SW480 (cell line): ENCODE measurements at regions not wholly inside any gene's neighbourhood (a gene's known extent, or its start where the extent isn't known, plus 50 kb on each side); places are given as distances from the start of the nearest gene placed in this dataset.
A peak's percentile ranks its signal among the peaks of the same experiment; 100 is the strongest.
"Not testable (repeated sequence)": the region's sequence is repeated elsewhere in the genome, so short reads cannot be mapped to it uniquely, and the experiment has no call there.

Experiments
- DNase-seq: peaks from one replicate; pipeline ENCODE4 v3.0.0-alpha.2; 2016; ENCODE audit warnings: low spot score

- no peak for DNase-seq
Measured at GRCh38 chr4:72876946-72877345, 192.6 kb downstream of the COX18 start.

DNA sequence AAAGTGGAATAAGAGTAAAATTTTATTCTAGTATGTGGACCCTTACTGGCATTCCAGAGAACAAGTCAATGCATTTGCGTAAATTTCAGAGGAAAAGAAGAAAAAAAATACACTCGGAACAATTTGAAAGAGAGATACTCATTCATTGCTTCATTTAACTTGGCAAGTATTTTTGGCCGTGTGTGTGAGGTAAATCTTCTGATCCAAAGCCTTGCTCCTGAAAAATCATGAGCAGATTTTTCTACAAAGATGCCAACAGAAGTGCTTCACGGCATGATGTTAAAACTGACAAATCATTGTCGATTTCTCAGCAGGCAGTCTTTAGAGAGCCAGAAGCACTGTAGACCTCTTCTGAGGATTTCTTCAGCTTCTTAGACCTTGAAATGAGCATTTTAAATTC, 194.0 kb downstream of the COX18 start:
- DNase-seq = no peak

GRCh38 chr4:72875138-72875537, 194.4 kb downstream of the COX18 start:
- DNase-seq = no peak

- DNase-seq = no peak
Measured at GRCh38 chr4:72864898-72865297, 204.6 kb downstream of the COX18 start.

DNA sequence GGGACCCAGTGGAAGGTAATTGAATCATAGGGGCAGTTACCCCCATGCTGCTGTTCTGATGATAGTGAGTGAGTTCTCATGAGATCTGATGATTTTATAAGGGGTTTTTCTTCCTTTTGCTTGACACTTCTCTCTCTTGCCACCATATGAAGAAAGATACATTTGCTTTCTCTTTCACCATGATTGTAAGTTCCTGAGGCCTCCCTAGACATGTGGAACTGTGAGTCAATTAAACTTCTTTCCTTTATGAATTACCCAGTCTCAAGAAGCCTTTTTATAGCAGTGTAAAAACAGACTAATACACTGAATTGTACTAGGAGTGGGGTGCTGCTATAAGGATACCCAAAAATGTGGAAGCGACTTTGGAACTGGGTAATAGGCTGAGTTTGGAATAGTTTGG, 205.2 kb downstream of the COX18 start:
- DNase-seq = not testable (repeated sequence)

- DNase-seq = no peak
Measured at GRCh38 chr4:72860766-72861165, 208.8 kb downstream of the COX18 start.

DNA sequence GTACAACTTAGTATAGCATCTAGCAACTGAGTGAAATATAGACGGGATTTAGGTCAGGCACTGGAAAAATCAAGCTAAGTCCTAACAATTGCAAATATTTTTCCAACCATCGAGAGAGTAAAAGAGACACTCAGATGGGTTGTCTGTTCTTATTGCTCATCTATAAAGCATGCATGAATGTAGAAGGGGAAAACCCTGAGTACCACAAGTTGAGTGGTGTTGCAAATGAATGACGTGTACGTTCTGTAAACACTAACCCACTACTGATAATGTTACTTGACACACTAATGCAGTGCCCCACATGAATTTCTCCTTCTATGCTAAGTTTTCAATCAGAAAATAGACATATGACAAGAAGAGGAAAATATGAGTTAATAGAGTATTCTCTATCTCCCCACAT, 211.2 kb downstream of the COX18 start:
- DNase-seq = no peak

- no peak for DNase-seq
Measured at GRCh38 chr4:72857787-72858186, 211.7 kb downstream of the COX18 start.

GRCh38 chr4:72857216-72857615, 212.3 kb downstream of the COX18 start:
- DNase-seq = no peak

GRCh38 chr4:72846280-72847111, 223.0 kb downstream of the COX18 start:
- peak; percentile 8 for DNase-seq

GRCh38 chr4:72843466-72843865, 226.1 kb downstream of the COX18 start:
- no peak for DNase-seq

DNA sequence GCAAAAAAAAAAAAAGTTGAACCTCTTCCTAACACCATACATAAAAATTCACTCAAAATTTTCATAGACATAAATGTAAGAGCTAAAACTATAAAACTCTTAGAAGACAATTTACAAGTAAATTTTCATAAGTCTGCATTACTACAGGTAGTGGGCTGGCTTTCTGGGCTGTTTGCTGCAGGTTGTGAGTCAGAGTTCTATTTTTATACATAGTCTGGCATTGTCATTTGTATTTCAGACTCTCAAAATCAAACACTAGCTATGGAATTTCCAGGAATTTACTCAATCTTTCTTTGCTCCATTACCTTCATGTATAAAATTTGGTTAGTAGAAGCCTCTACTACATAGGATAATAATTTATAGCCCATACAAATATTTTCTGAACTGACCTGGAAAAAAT, 227.2 kb downstream of the COX18 start:
- no peak for DNase-seq

DNA sequence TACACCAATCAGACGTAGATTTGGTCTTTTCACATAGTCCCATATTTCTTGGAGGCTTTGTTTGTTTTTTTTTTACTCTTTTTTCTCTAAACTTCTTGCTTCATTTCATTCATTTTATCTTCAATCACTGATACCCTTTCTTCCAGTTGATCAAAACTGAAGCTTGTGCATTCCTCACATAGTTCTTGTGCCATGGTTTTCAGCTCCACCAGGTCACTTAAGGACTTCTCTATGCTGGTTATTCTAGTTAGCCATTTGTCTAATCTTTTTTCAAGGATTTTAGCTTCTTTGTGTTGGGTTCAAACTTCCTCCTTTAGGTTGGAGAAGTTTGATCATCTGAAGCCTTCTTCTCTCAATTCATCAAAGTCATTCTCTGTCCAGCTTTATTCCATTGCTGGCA, 229.3 kb downstream of the COX18 start:
- not testable (repeated sequence) for DNase-seq

GRCh38 chr4:72828864-72829263, 240.7 kb downstream of the COX18 start:
- DNase-seq = no peak

DNA sequence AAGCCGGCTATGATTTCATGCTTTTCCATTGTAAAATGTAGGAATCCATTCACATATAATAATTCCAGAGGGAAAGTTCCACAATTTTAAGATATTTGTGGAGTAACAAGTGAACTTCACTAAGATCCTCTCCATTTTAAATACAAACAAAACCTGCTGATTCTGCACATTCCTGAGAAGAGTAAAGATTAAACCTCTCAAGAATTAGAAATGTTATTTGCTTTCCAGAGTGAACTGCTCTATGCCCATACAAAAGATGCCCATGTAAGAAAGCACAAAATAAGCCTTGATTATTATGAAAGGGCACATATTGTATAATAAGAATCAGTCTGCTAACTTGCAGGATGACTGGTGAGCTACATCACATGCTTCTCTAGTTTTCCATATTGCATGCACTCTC, 241.5 kb downstream of the COX18 start:
- DNase-seq = no peak

- DNase-seq = no peak
Measured at GRCh38 chr4:72820107-72820506, 249.4 kb downstream of the COX18 start.

GRCh38 chr4:72817012-72817411, 248.0 kb upstream of the ADAMTS3 start:
- no peak for DNase-seq

DNA sequence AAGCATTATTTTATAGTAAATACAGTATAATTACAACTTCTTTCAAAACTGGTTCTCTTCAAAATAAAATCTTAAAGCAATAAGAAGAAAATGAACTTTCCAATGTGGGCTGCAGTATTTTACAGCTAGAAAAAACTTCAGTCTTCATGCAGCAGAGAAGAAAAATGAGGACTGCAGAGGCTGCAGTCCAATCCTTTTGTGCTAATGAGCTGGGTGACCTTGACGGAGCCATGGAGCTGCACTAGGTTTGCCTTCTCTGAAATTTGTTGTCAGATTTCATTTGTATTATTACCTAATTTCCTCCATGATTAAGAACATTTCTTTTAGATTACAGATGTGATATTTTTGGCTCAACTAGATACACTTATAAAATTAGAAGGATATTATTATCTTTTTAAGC, 245.2 kb upstream of the ADAMTS3 start:
- no peak for DNase-seq

DNA sequence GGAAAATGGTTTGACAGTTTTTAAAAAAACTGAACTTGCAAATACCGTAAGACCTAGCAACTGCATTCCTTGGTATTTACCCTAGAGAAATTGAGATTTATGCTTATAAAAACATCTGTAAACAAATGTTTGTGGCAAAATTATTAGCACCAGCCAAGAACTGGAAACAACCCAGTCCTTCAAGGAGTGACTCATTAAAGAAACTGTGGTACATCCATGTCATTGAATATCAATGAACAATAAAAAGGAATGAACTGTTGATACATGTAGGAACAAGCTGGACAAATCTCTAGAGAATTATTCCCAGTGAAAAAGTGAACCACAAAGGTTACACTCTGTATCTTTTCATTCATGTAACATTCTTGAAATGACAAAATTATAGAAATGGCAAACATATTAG, 240.2 kb upstream of the ADAMTS3 start:
- no peak for DNase-seq

DNA sequence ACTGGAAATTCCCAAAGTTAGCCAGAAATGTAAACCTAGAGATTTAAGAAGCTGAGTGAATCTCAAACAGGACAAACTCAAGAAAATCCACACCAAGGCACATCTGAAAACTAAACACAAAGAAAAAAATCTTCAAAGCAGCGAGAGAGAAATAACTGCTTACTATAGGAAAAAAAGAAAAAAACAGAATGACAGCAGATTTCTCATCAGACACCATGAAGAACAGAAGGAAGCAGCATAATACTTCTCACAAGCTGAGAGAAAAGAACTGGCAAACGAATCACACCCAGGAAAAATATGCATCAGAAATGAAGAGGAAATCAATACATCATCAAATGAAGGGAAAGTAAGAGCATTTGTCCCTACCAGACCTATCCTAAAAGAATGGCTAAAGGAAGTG, 236.3 kb upstream of the ADAMTS3 start:
- DNase-seq = no peak

- no peak for DNase-seq
Measured at GRCh38 chr4:72797486-72797885, 228.5 kb upstream of the ADAMTS3 start.

DNA sequence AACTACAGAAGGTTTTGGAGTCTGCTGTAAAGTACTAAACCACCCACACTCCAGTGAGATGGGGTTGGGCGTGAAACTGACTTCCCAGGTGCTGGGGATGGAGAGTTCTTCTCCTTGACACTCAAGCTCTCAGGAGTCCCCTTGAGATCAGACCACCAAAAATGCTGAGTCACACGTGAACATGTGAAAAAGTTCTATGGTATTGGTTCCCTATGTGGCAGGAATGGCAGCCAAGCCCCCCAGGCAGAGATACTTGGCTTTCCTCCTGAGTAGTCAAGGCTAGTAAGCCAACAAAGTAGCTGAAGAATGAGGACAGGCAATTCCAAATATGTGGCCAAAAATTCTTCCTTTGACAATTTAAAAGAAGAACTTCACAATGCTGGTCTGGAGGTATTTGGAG, 222.0 kb upstream of the ADAMTS3 start:
- DNase-seq = no peak

GRCh38 chr4:72786401-72786990, 217.5 kb upstream of the ADAMTS3 start:
- no peak for DNase-seq

- no peak for DNase-seq
Measured at GRCh38 chr4:72779241-72779640, 210.2 kb upstream of the ADAMTS3 start.
